Panc1 (cell line): ENCODE measurements at regions not wholly inside any gene's neighbourhood (a gene's known extent, or its start where the extent isn't known, plus 50 kb on each side); places are given as distances from the start of the nearest gene placed in this dataset.

Experiments
- ATAC-seq: fragments of 200-7000 bp; cut with Tn5 transposase; 2 replicates; pipeline ENCODE4 v1.9.1; 2020; ENCODE audit warnings: mild to moderate bottlenecking, moderate library complexity
- BruUV-seq: library from RNA; stranded (reverse); fragments of 400-500 nt; replicated peaks from 2 replicates; lab custom pipeline; 2021; lab: Mats Ljungman, UMichigan
- CTCF ChIA-PET: fragments of 300-600 bp; sonication (Branson Sonifier 250); formaldehyde crosslinking; loops from one replicate; lab custom pipeline; 2022; ENCODE audit warnings: antibody characterized with exemption; lab: Charles Lee
- POLR2A ChIA-PET: fragments of 300-600 bp; sonication (Branson Sonifier 250); formaldehyde crosslinking; loops from one replicate; lab custom pipeline; 2022; ENCODE audit warnings: antibody characterized with exemption; lab: Charles Lee
- DNase-seq: peaks from one replicate; pipeline ENCODE4 v3.0.0-alpha.2; 2010; ENCODE audit warnings: low read depth, low spot score
- H3K27ac ChIP-seq: 2 replicates; pipeline ENCODE4 v1.5.1; 2011; ENCODE audit warnings: mild to moderate bottlenecking, low read length, inconsistent platforms
- H3K27me3 ChIP-seq: fragments of 200-500 bp; sonication (Bioruptor generic); 2 replicates; pipeline ENCODE4 v1.6.0; 2014; ENCODE audit warnings: low read length, inconsistent platforms; ENCODE audit not compliant: control insufficient read depth, insufficient read depth
- H3K36me3 ChIP-seq: fragments of 200-500 bp; sonication (Bioruptor generic); 2 replicates; pipeline ENCODE4 v1.5.1; 2014; ENCODE audit warnings: inconsistent platforms, mild to moderate bottlenecking, low read length, moderate library complexity; ENCODE audit not compliant: control insufficient read depth, insufficient read depth
- H3K4me1 ChIP-seq: 2 replicates; pipeline ENCODE4 v1.5.1; 2011; ENCODE audit warnings: inconsistent platforms, mild to moderate bottlenecking, low read length, moderate library complexity; ENCODE audit not compliant: control insufficient read depth, insufficient read depth
- H3K4me3 ChIP-seq, 2 experiments: 2 replicates each; pipeline ENCODE4 v1.5.1; 2011 to 2012; ENCODE audit warnings: low read depth in 2 of 2, low read length in 2 of 2, mild to moderate bottlenecking in 2 of 2, inconsistent platforms in 1 of 2, moderate library complexity in 1 of 2
- H3K9me3 ChIP-seq: fragments of 200-500 bp; sonication (Bioruptor generic); 2 replicates; pipeline ENCODE4 v1.5.1; 2014; ENCODE audit warnings: low read depth, mild to moderate bottlenecking, inconsistent platforms, low read length, moderate library complexity; ENCODE audit not compliant: control insufficient read depth, insufficient read depth
- CTCF ChIP-seq: fragments of 450-650 bp; IDR thresholded peaks from 2 replicates; pipeline ENCODE4 v1.5.1; 2017; ENCODE audit warnings: mild to moderate bottlenecking
- POLR2AphosphoS5 ChIP-seq: IDR thresholded peaks from 2 replicates; pipeline ENCODE4 v1.6.1; 2012; ENCODE audit warnings: mild to moderate bottlenecking, low read depth, low read length, moderate library complexity
- REST ChIP-seq, 2 experiments: IDR thresholded peaks; 2 replicates each; pipeline ENCODE4 v1.6.1; 2011 to 2012; ENCODE audit warnings: low read depth in 2 of 2, control low read depth in 1 of 2, low read length in 1 of 2, mild to moderate bottlenecking in 1 of 2, moderate library complexity in 1 of 2; ENCODE audit not compliant: insufficient read depth in 1 of 2
- SIN3A ChIP-seq: IDR thresholded peaks from 2 replicates; pipeline ENCODE4 v1.6.1; 2012; ENCODE audit warnings: low read depth, mild to moderate bottlenecking, low read length, moderate library complexity, borderline replicate concordance; ENCODE audit not compliant: insufficient read depth
- TCF7L2 ChIP-seq: IDR thresholded peaks from 2 replicates; pipeline ENCODE4 v1.6.1; 2011; ENCODE audit warnings: mild to moderate bottlenecking, low read depth, low read length, inconsistent platforms
- in situ Hi-C: cut with HindIII; loops from 2 replicates; pipeline ENCODE4 v1.10.0; 2016; ENCODE audit warnings: low sequenced_read_pairs, low pct_unique_long_range_greater_than_20kb
- intact Hi-C: fragments of 100-400 bp; cut with micrococcal nuclease; formaldehyde crosslinking; loops from one replicate; pipeline ENCODE4 v1.10.0; 2022; ENCODE audit not compliant: unreplicated experiment

- no peaks in the 10 kb centered on the region for H3K27me3 ChIP-seq
- no peaks in the 10 kb centered on the region for H3K36me3 ChIP-seq
- in situ Hi-C loops, result no loop called here
- BruUV-seq, result no TSS peak
- intact Hi-C loops, result no loop called here
- H3K4me1 ChIP-seq, result no peaks in the 10 kb centered on the region
- H3K4me3 ChIP-seq, result no peak overlapping the region
- ATAC-seq (no peak), DNase-seq (no peak)
- POLR2A ChIA-PET, result no interaction called here
- H3K27ac ChIP-seq, result no peak overlapping the region
- no peak for TF ChIP-seq CTCF
- no peak for TF ChIP-seq POLR2AphosphoS5
- no peak for TF ChIP-seq SIN3A
- no peak for TF ChIP-seq TCF7L2
- no peak for TF ChIP-seq REST (IDR thresholded peaks at IDR 0.05; ENCODE audit: insufficient read depth in 1 of 2, low read depth in 2 of 2, low read length in 1 of 2)
- no peaks in the 10 kb centered on the region for H3K9me3 ChIP-seq
- CTCF ChIA-PET, result no interaction called here
These were observed 146.2 kb upstream of the PDE5A start for GRCh38 chr4:119774840-119775239.

- CTCF ChIA-PET, result no interaction called here
- no peak for DNase-seq
- TF ChIP-seq REST (IDR thresholded peaks at IDR 0.05; ENCODE audit: insufficient read depth in 1 of 2, low read depth in 2 of 2, low read length in 1 of 2), result no peak
- TF ChIP-seq SIN3A, result no peak
- TF ChIP-seq TCF7L2, result no peak
- TF ChIP-seq CTCF, result no peak
- TF ChIP-seq POLR2AphosphoS5, result no peak
- intact Hi-C loops (no loop called here), in situ Hi-C loops (no loop called here)
- ATAC-seq, result no peak
- no peak overlapping the region; the same call in 1 of the 2 replicates for H3K27ac ChIP-seq
- BruUV-seq, result no TSS peak
- no peak overlapping the region for H3K4me3 ChIP-seq
- no peaks in the 10 kb centered on the region for H3K27me3 ChIP-seq
- no peaks in the 10 kb centered on the region for H3K36me3 ChIP-seq
- H3K4me1 ChIP-seq, result no peaks in the 10 kb centered on the region
- POLR2A ChIA-PET, result no interaction called here
- H3K9me3 ChIP-seq, result peaks cover 4% of the 10 kb centered on the region; the same call in 1 of the 2 replicates
These were observed 137.3 kb upstream of the PDE5A start for GRCh38 chr4:119765951-119766350.
